H1 (cell line): ENCODE measurements at regions not wholly inside any gene's neighbourhood (a gene's known extent, or its start where the extent isn't known, plus 50 kb on each side); places are given as distances from the start of the nearest gene placed in this dataset.
A peak's percentile ranks its signal among the peaks of the same experiment; 100 is the strongest.
"Not testable (repeated sequence)": the region's sequence is repeated elsewhere in the genome, so short reads cannot be mapped to it uniquely, and the experiment has no call there.

Experiments
- CTCF ChIA-PET: fragments of 300-600 bp; sonication (Branson Sonifier 250); formaldehyde crosslinking; loops from one replicate; lab custom pipeline; 2021; ENCODE audit not compliant: partially characterized antibody; lab: Charles Lee
- POLR2A ChIA-PET: fragments of 300-600 bp; sonication (Branson Sonifier 250); formaldehyde crosslinking; loops from one replicate; lab custom pipeline; 2021; ENCODE audit warnings: inconsistent platforms; ENCODE audit not compliant: partially characterized antibody; lab: Charles Lee
- DNase-seq, 2 experiments: peaks; one replicate each; pipeline versions ENCODE4 v3.0.0 to v3.0.0-alpha.2; 2010 to 2022; ENCODE audit warnings: low spot score in 2 of 2, low read depth in 1 of 2, mixed read lengths in 1 of 2
- FAIRE-seq: peaks from 2 replicates; lab custom pipeline; 2011; peaks lifted over from hg19 to GRCh38; lab: Jason Lieb, UNC
- H2AFZ ChIP-seq: 2 replicates; pipeline ENCODE4 v1.8.1; 2012; ENCODE audit warnings: low read length, inconsistent platforms
- H2AK5ac ChIP-seq: 2 replicates; pipeline ENCODE4 v1.6.1; 2013; ENCODE audit warnings: low read depth, low read length
- H2BK120ac ChIP-seq: replicated peaks from 2 replicates; pipeline ENCODE3; 2013; ENCODE audit warnings: low read depth, low read length, inconsistent platforms
- H2BK12ac ChIP-seq: 2 replicates; pipeline ENCODE4 v1.6.1; 2013; ENCODE audit warnings: low read depth, low read length
- H2BK15ac ChIP-seq: 2 replicates; pipeline ENCODE4 v1.6.1; 2013; ENCODE audit warnings: low read length
- H2BK20ac ChIP-seq: 2 replicates; pipeline ENCODE4 v1.6.1; 2013; ENCODE audit warnings: low read length
- H2BK5ac ChIP-seq: 2 replicates; pipeline ENCODE4 v1.6.1; 2013; ENCODE audit warnings: low read depth, low read length
- H3K14ac ChIP-seq: 2 replicates; pipeline ENCODE4 v1.6.1; 2013; ENCODE audit warnings: inconsistent platforms; ENCODE audit not compliant: insufficient read length
- H3K18ac ChIP-seq: 2 replicates; pipeline ENCODE4 v1.6.1; 2013; ENCODE audit warnings: low read length; ENCODE audit errors: extremely low read depth
- H3K23ac ChIP-seq: 2 replicates; pipeline ENCODE4 v1.6.1; 2013; ENCODE audit warnings: inconsistent platforms; ENCODE audit not compliant: insufficient read length
- H3K23me2 ChIP-seq: 2 replicates; pipeline ENCODE4 v1.6.1; 2013; ENCODE audit warnings: low read depth, low read length
- H3K27ac ChIP-seq: 2 replicates; pipeline ENCODE4 v1.6.1; 2011; ENCODE audit warnings: low read depth, low read length, inconsistent platforms
- H3K27me3 ChIP-seq, 4 experiments: replicated peaks in 1 of 4; 1 replicate in 1 of 4; 2 replicates in 3 of 4; pipeline versions ENCODE4 v1.6.1 to v1.8.1; 2011 to 2013; ENCODE audit warnings: low read length in 3 of 4, mild to moderate bottlenecking in 3 of 4, inconsistent platforms in 2 of 4, mixed read lengths in 2 of 4, moderate library complexity in 1 of 4; ENCODE audit not compliant: control insufficient read depth in 3 of 4, insufficient read depth in 3 of 4; ENCODE audit errors: extremely low read depth in 1 of 4
- H3K36me3 ChIP-seq, 4 experiments: 2 replicates each; pipeline versions ENCODE4 v1.6.1 to v1.8.1; 2011 to 2013; ENCODE audit warnings: mild to moderate bottlenecking in 4 of 4, low read length in 3 of 4, moderate library complexity in 2 of 4, control low read depth in 1 of 4, inconsistent platforms in 1 of 4; ENCODE audit not compliant: insufficient read depth in 4 of 4, control insufficient read depth in 2 of 4
- H3K4ac ChIP-seq: replicated peaks from 2 replicates; pipeline ENCODE3; 2013; ENCODE audit warnings: low read length, low read depth, mixed read lengths, inconsistent platforms; ENCODE audit not compliant: insufficient read length
- H3K4me1 ChIP-seq, 4 experiments: replicated peaks in 1 of 4; 1 replicate in 1 of 4; 2 replicates in 3 of 4; pipeline versions ENCODE4 v1.6.1 to v1.8.1; 2011 to 2013; ENCODE audit warnings: low read length in 3 of 4, inconsistent platforms in 2 of 4, mixed read lengths in 1 of 4; ENCODE audit not compliant: insufficient read depth in 4 of 4, control insufficient read depth in 3 of 4
- H3K4me2 ChIP-seq, 2 experiments: 2 replicates each; pipeline versions ENCODE4 v1.6.1 to v1.8.1; 2011 to 2013; ENCODE audit warnings: low read depth in 2 of 2, low read length in 2 of 2, control low read depth in 1 of 2, inconsistent platforms in 1 of 2, mild to moderate bottlenecking in 1 of 2; ENCODE audit not compliant: insufficient read depth in 1 of 2
- H3K4me3 ChIP-seq, 4 experiments: fragments of 200-600, 300-600 bp in 1 of 4; sonication (generic), shearing (Covaris generic), sonication (Bioruptor Twin) in 1 of 4; 2 replicates each; pipeline versions ENCODE4 v1.5.1 to v1.8.1; 2011 to 2016; ENCODE audit warnings: low read length in 4 of 4, low read depth in 3 of 4, control low read depth in 2 of 4, inconsistent platforms in 2 of 4, mild to moderate bottlenecking in 2 of 4, mixed read lengths in 1 of 4, moderate library complexity in 1 of 4; ENCODE audit not compliant: insufficient read depth in 2 of 4; ENCODE audit errors: extremely low read depth in 1 of 4
- H3K56ac ChIP-seq: replicated peaks from 2 replicates; pipeline ENCODE3; 2013; ENCODE audit warnings: low read depth, mild to moderate bottlenecking, mixed read lengths, low read length, inconsistent platforms; ENCODE audit not compliant: insufficient read length
- H3K79me1 ChIP-seq: 2 replicates; pipeline ENCODE4 v1.6.1; 2013; ENCODE audit warnings: low read depth, low read length, control low read depth
- H3K79me2 ChIP-seq, 2 experiments: 2 replicates each; pipeline versions ENCODE4 v1.6.1 to v1.8.1; 2012 to 2013; ENCODE audit warnings: low read length in 2 of 2, mild to moderate bottlenecking in 2 of 2, inconsistent platforms in 1 of 2; ENCODE audit not compliant: insufficient read depth in 2 of 2, control insufficient read depth in 1 of 2
- H3K9ac ChIP-seq, 4 experiments: replicated peaks in 1 of 4; 1 replicate in 1 of 4; 2 replicates in 3 of 4; pipeline versions ENCODE4 v1.6.1 to v1.8.1; 2011 to 2013; ENCODE audit warnings: low read depth in 3 of 4, low read length in 3 of 4, control low read depth in 2 of 4, mild to moderate bottlenecking in 2 of 4, moderate library complexity in 2 of 4, inconsistent platforms in 1 of 4; ENCODE audit errors: extremely low read depth in 1 of 4
- H3K9me3 ChIP-seq, 2 experiments: 2 replicates each; pipeline versions ENCODE4 v1.6.1 to v1.8.1; 2012 to 2013; ENCODE audit warnings: mild to moderate bottlenecking in 2 of 2, moderate library complexity in 2 of 2, control low read depth in 1 of 2, inconsistent platforms in 1 of 2, low read depth in 1 of 2, low read length in 1 of 2, mixed read lengths in 1 of 2; ENCODE audit not compliant: insufficient read depth in 2 of 2
- H4K20me1 ChIP-seq, 2 experiments: replicated peaks in 1 of 2; 2 replicates each; pipeline versions ENCODE3 to v1.8.1; 2011 to 2013; ENCODE audit warnings: inconsistent platforms in 2 of 2, low read length in 2 of 2, mild to moderate bottlenecking in 1 of 2; ENCODE audit not compliant: insufficient read depth in 2 of 2, control insufficient read depth in 1 of 2
- H4K5ac ChIP-seq: 2 replicates; pipeline ENCODE4 v1.6.1; 2013; ENCODE audit warnings: low read length, low read depth, mixed read lengths, inconsistent platforms; ENCODE audit not compliant: insufficient read length
- H4K8ac ChIP-seq: 2 replicates; pipeline ENCODE4 v1.8.0; 2013; ENCODE audit warnings: mild to moderate bottlenecking, moderate library complexity, low read length, inconsistent platforms; ENCODE audit not compliant: insufficient read depth; ENCODE audit errors: extremely low read depth
- H4K91ac ChIP-seq: replicated peaks from 2 replicates; pipeline ENCODE3; 2013; ENCODE audit warnings: low read length, mixed read lengths, inconsistent platforms; ENCODE audit not compliant: insufficient read length
- WGBS, 2 experiments: shearing (Covaris generic) in 1 of 2; methylation state at CpG; one replicate each; pipeline versions ENCODE4 v1.1.6 to v1.1.7; 2013 to 2015; ENCODE audit warnings: low lambda C conversion rate in 2 of 2, mixed read lengths in 2 of 2, inconsistent platforms in 1 of 2, low coverage in 1 of 2, missing lambda C conversion rate in 1 of 2; ENCODE audit not compliant: insufficient replicate concordance in 2 of 2, insufficient coverage in 1 of 2, insufficient read length in 1 of 2; ENCODE audit errors: extremely low coverage in 1 of 2, missing lambda C conversion rate in 1 of 2; 5-methylcytosine and 5-hydroxymethylcytosine counted together

DNA sequence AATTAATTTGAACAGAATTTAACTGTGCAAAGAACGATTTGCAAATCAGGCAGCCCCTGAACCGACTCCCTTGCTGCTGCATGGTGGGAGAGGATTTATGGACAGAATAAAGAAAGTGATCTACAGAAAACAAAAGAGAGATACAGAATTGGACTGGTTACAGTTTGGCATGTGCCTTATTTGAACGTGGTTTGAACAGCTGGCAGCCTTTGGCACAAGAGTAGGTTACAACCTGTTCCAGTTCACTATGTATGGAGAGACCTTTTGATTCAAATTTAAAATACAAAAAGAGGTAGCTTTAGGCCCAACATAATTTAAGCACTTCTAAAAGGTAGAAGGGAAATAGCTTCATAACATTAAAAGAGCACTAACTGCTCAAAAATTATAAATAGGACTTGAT, 90.8 kb upstream of the IGFBPL1 start:
- H3K4me1 ChIP-seq, H2BK120ac ChIP-seq, CTCF ChIA-PET, H3K27ac ChIP-seq, H2BK20ac ChIP-seq, H3K18ac ChIP-seq, H4K5ac ChIP-seq, H4K20me1 ChIP-seq, H3K4me3 ChIP-seq, DNase-seq, H4K91ac ChIP-seq, H3K23ac ChIP-seq, H3K56ac ChIP-seq, H2BK12ac ChIP-seq, H2AFZ ChIP-seq, H2BK15ac ChIP-seq, H4K8ac ChIP-seq, H3K14ac ChIP-seq, H3K9ac ChIP-seq, H3K23me2 ChIP-seq, H3K4me2 ChIP-seq, H3K36me3 ChIP-seq, H2AK5ac ChIP-seq, H3K9me3 ChIP-seq, H3K27me3 ChIP-seq, H3K79me1 ChIP-seq, H2BK5ac ChIP-seq, H3K4ac ChIP-seq, POLR2A ChIA-PET, H3K79me2 ChIP-seq: not testable (repeated sequence)
- WGBS, 2 experiments, result 78% methylated on average over 3 of the region's 3 CpGs; no CpG with 5 or more reads in 1 of the 2 experiments
- FAIRE-seq, result peak; percentile 39

DNA sequence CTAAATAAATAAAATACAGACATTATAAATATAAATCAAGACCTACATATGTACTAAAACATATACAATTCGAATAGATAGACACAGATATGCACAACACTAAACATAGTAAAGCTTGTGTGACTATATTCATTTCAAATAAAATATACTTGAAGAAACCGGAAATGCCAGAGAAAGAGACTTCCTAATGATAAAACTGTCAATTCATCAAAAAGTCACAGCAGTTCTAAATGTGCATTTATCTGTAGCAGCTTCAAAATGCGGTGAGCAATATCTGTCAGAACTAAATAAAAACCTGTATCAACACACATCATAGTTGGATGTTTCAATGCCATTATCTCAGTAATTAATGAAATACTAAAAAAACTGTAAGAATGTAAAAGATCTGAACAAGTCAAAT, 86.1 kb upstream of the IGFBPL1 start:
- H4K8ac ChIP-seq, H3K4me2 ChIP-seq, H2BK12ac ChIP-seq, H3K23me2 ChIP-seq, H2BK15ac ChIP-seq, H2BK5ac ChIP-seq, H4K20me1 ChIP-seq, H4K91ac ChIP-seq, H3K4ac ChIP-seq, DNase-seq, H3K18ac ChIP-seq, H2BK120ac ChIP-seq, H2AFZ ChIP-seq, H3K14ac ChIP-seq, H3K4me3 ChIP-seq, H3K56ac ChIP-seq, H3K23ac ChIP-seq, H3K9ac ChIP-seq, H3K79me1 ChIP-seq, H3K9me3 ChIP-seq, H3K27ac ChIP-seq, POLR2A ChIA-PET, FAIRE-seq, H3K4me1 ChIP-seq, H3K79me2 ChIP-seq, H2BK20ac ChIP-seq, CTCF ChIA-PET, H3K36me3 ChIP-seq, H4K5ac ChIP-seq, H2AK5ac ChIP-seq, H3K27me3 ChIP-seq: not testable (repeated sequence)
- WGBS, 2 experiments, result 80% methylated on average over 3 of the region's 3 CpGs; no CpG with 5 or more reads in 1 of the 2 experiments
